HepG2 (cell line): ENCODE measurements at regions not wholly inside any gene's neighbourhood (a gene's known extent, or its start where the extent isn't known, plus 50 kb on each side); places are given as distances from the start of the nearest gene placed in this dataset.

Source experiments
- AGO2 ChIP-seq: fragments of 200-400 bp; formaldehyde crosslinking; optimal IDR thresholded peaks from 2 replicates; pipeline ENCODE3; 2017; ENCODE audit warnings: mild to moderate bottlenecking, low read depth, low read length, moderate library complexity
- AHR ChIP-seq: IDR thresholded peaks from 2 replicates; pipeline ENCODE4 v1.6.1; 2018; ENCODE audit warnings: missing genetic modification reagents, missing compliant biosample characterization
- ASH2L ChIP-seq: fragments of 300-600, 200-600 bp; sonication (generic); IDR thresholded peaks from 2 replicates; pipeline ENCODE4 v1.7.0; 2017; ENCODE audit warnings: low read depth, mild to moderate bottlenecking, moderate library complexity, mixed read lengths, low read length; ENCODE audit not compliant: insufficient read length
- HOXA7 ChIP-seq: sonication (generic); formaldehyde crosslinking; IDR thresholded peaks from 2 replicates; pipeline ENCODE4 v1.8.1; 2022; ENCODE audit warnings: mild to moderate bottlenecking, missing genetic modification reagents, moderate library complexity
- MYC ChIP-seq: sonication (generic); formaldehyde crosslinking; IDR thresholded peaks from 2 replicates; pipeline ENCODE4 v1.9.0; 2021; ENCODE audit warnings: missing genetic modification reagents, borderline replicate concordance
- NFIB ChIP-seq: sonication (generic); formaldehyde crosslinking; IDR thresholded peaks from 2 replicates; pipeline ENCODE4 v1.9.0; 2021; ENCODE audit warnings: missing genetic modification reagents, mild to moderate bottlenecking, borderline replicate concordance
- NR1H2 ChIP-seq: sonication (generic); formaldehyde crosslinking; IDR thresholded peaks from 2 replicates; pipeline ENCODE4 v1.8.1; 2022; ENCODE audit warnings: low read depth, missing genetic modification reagents, borderline replicate concordance
- PRPF4 ChIP-seq: fragments of 200-400 bp; formaldehyde crosslinking; IDR thresholded peaks from 2 replicates; pipeline ENCODE4 v1.6.1; 2016; ENCODE audit warnings: low read length, low read depth; ENCODE audit not compliant: poor library complexity, severe bottlenecking
- RAD51 ChIP-seq: fragments of 450-650 bp; IDR thresholded peaks from 2 replicates; pipeline ENCODE4 v1.6.1; 2016; ENCODE audit warnings: borderline replicate concordance
- SP4 ChIP-seq: sonication (generic); formaldehyde crosslinking; IDR thresholded peaks from 2 replicates; pipeline ENCODE4 v1.8.1; 2023; ENCODE audit warnings: mild to moderate bottlenecking, missing genetic modification reagents
- SRSF4 ChIP-seq: fragments of 200-400 bp; formaldehyde crosslinking; IDR thresholded peaks from one replicate; pipeline ENCODE4 v1.6.1; 2018; ENCODE audit warnings: mild to moderate bottlenecking, low read depth, low read length, moderate library complexity; ENCODE audit not compliant: poor library complexity, severe bottlenecking
- ZNF121 ChIP-seq: sonication (generic); formaldehyde crosslinking; IDR thresholded peaks from 2 replicates; pipeline ENCODE4 v1.5.0; 2020; ENCODE audit warnings: mild to moderate bottlenecking, missing genetic modification reagents
- ZNF383 ChIP-seq: sonication (generic); formaldehyde crosslinking; IDR thresholded peaks from 2 replicates; pipeline ENCODE4 v1.4.0; 2020; ENCODE audit warnings: missing genetic modification reagents, mild to moderate bottlenecking, borderline replicate concordance
- ZNF431 ChIP-seq: sonication (generic); formaldehyde crosslinking; IDR thresholded peaks from 2 replicates; pipeline ENCODE4 v1.9.0; 2022; ENCODE audit warnings: missing genetic modification reagents, low read depth, mild to moderate bottlenecking, borderline replicate concordance
- ZNF713 ChIP-seq: sonication (generic); formaldehyde crosslinking; IDR thresholded peaks from 2 replicates; pipeline ENCODE4 v1.4.0; 2020; ENCODE audit warnings: mild to moderate bottlenecking, missing genetic modification reagents
- ZNF83 ChIP-seq: sonication (generic); formaldehyde crosslinking; IDR thresholded peaks from 2 replicates; pipeline ENCODE4 v1.4.0; 2020; ENCODE audit warnings: missing genetic modification reagents, mild to moderate bottlenecking, borderline replicate concordance
- ZNF878 ChIP-seq: sonication (generic); formaldehyde crosslinking; IDR thresholded peaks from 2 replicates; pipeline ENCODE4 v1.8.1; 2023; ENCODE audit warnings: mild to moderate bottlenecking, missing genetic modification reagents, moderate library complexity
- ZSCAN29 ChIP-seq: sonication (generic); formaldehyde crosslinking; conservative IDR thresholded peaks from 2 replicates; pipeline ENCODE4 v1.4.0; 2020; ENCODE audit warnings: mild to moderate bottlenecking, missing genetic modification reagents
- TF ChIP-seq, protein P1 (sequence below): sonication (generic); formaldehyde crosslinking; IDR thresholded peaks from 2 replicates; pipeline ENCODE4 v1.9.0; 2021; ENCODE audit warnings: mild to moderate bottlenecking, missing genetic modification reagents
- TF ChIP-seq, protein P2 (sequence below): sonication (generic); formaldehyde crosslinking; IDR thresholded peaks from 2 replicates; pipeline ENCODE4 v1.4.0; 2020; ENCODE audit warnings: mild to moderate bottlenecking, missing genetic modification reagents, borderline replicate concordance

DNA sequence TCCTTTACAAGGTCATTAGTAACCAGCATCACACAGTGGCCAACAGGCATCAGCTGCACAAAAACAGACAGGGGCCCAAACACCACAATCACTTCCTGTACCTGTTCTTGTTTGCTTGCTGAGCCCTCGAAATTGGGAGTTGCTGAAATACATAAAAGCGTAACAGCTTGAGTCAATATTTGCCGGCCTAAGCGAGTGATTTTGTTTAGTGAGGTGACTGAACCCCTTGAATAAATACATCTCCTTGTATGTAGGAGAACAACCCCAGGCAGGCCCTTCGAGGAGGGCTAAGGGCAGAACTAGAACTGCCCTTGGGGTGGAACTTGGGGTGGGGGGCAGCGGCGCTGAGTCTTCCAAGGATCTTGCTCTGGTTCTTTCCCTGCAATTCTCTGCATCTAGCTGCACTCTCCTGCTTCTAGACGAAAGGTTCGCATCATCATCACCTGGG is 502.5 kb downstream of the RASEF start (continued):
- no peak for TF ChIP-seq NR1H2 (CRISPR knock-in tag)
- TF ChIP-seq, protein P1, sequence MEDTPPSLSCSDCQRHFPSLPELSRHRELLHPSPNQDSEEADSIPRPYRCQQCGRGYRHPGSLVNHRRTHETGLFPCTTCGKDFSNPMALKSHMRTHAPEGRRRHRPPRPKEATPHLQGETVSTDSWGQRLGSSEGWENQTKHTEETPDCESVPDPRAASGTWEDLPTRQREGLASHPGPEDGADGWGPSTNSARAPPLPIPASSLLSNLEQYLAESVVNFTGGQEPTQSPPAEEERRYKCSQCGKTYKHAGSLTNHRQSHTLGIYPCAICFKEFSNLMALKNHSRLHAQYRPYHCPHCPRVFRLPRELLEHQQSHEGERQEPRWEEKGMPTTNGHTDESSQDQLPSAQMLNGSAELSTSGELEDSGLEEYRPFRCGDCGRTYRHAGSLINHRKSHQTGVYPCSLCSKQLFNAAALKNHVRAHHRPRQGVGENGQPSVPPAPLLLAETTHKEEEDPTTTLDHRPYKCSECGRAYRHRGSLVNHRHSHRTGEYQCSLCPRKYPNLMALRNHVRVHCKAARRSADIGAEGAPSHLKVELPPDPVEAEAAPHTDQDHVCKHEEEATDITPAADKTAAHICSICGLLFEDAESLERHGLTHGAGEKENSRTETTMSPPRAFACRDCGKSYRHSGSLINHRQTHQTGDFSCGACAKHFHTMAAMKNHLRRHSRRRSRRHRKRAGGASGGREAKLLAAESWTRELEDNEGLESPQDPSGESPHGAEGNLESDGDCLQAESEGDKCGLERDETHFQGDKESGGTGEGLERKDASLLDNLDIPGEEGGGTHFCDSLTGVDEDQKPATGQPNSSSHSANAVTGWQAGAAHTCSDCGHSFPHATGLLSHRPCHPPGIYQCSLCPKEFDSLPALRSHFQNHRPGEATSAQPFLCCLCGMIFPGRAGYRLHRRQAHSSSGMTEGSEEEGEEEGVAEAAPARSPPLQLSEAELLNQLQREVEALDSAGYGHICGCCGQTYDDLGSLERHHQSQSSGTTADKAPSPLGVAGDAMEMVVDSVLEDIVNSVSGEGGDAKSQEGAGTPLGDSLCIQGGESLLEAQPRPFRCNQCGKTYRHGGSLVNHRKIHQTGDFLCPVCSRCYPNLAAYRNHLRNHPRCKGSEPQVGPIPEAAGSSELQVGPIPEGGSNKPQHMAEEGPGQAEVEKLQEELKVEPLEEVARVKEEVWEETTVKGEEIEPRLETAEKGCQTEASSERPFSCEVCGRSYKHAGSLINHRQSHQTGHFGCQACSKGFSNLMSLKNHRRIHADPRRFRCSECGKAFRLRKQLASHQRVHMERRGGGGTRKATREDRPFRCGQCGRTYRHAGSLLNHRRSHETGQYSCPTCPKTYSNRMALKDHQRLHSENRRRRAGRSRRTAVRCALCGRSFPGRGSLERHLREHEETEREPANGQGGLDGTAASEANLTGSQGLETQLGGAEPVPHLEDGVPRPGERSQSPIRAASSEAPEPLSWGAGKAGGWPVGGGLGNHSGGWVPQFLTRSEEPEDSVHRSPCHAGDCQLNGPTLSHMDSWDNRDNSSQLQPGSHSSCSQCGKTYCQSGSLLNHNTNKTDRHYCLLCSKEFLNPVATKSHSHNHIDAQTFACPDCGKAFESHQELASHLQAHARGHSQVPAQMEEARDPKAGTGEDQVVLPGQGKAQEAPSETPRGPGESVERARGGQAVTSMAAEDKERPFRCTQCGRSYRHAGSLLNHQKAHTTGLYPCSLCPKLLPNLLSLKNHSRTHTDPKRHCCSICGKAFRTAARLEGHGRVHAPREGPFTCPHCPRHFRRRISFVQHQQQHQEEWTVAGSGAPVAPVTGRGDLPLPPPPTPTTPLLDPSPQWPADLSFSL (CRISPR knock-in tag): peak; percentile 74; the same call in 1 of the 2 replicates
- TF ChIP-seq ZNF878 (CRISPR knock-in tag): peak; percentile 89; the same call in 1 of the 2 replicates
- TF ChIP-seq, protein P2, sequence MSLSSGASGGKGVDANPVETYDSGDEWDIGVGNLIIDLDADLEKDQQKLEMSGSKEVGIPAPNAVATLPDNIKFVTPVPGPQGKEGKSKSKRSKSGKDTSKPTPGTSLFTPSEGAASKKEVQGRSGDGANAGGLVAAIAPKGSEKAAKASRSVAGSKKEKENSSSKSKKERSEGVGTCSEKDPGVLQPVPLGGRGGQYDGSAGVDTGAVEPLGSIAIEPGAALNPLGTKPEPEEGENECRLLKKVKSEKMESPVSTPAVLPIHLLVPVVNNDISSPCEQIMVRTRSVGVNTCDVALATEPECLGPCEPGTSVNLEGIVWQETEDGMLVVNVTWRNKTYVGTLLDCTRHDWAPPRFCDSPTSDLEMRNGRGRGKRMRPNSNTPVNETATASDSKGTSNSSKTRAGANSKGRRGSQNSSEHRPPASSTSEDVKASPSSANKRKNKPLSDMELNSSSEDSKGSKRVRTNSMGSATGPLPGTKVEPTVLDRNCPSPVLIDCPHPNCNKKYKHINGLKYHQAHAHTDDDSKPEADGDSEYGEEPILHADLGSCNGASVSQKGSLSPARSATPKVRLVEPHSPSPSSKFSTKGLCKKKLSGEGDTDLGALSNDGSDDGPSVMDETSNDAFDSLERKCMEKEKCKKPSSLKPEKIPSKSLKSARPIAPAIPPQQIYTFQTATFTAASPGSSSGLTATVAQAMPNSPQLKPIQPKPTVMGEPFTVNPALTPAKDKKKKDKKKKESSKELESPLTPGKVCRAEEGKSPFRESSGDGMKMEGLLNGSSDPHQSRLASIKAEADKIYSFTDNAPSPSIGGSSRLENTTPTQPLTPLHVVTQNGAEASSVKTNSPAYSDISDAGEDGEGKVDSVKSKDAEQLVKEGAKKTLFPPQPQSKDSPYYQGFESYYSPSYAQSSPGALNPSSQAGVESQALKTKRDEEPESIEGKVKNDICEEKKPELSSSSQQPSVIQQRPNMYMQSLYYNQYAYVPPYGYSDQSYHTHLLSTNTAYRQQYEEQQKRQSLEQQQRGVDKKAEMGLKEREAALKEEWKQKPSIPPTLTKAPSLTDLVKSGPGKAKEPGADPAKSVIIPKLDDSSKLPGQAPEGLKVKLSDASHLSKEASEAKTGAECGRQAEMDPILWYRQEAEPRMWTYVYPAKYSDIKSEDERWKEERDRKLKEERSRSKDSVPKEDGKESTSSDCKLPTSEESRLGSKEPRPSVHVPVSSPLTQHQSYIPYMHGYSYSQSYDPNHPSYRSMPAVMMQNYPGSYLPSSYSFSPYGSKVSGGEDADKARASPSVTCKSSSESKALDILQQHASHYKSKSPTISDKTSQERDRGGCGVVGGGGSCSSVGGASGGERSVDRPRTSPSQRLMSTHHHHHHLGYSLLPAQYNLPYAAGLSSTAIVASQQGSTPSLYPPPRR (CRISPR knock-in tag): peak; percentile 99
- no peak for TF ChIP-seq ZNF713 (CRISPR knock-in tag)
- 0 out of 2 replicates have a peak, but pooled peaks have one; percentile 21 for TF ChIP-seq ZNF121 (CRISPR knock-in tag)
- no peak for TF ChIP-seq SRSF4
- no peak for TF ChIP-seq ZNF383 (CRISPR knock-in tag)
- no peak for TF ChIP-seq NFIB (CRISPR knock-in tag)
- TF ChIP-seq ASH2L: no peak
- no peak for TF ChIP-seq AHR (CRISPR knock-in tag)
- TF ChIP-seq SP4 (CRISPR knock-in tag): no peak
- TF ChIP-seq MYC (CRISPR knock-in tag): no peak
- no peak for TF ChIP-seq AGO2
- no peak for TF ChIP-seq RAD51
- no peak for TF ChIP-seq ZNF83 (CRISPR knock-in tag)
- no peak for TF ChIP-seq PRPF4
- TF ChIP-seq ZSCAN29 (CRISPR knock-in tag): no peak
- TF ChIP-seq HOXA7: no peak
- TF ChIP-seq ZNF431 (CRISPR knock-in tag): peak; percentile 80
